A549 (cell line): ENCODE measurements at regions not wholly inside any gene's neighbourhood (a gene's known extent, or its start where the extent isn't known, plus 50 kb on each side); places are given as distances from the start of the nearest gene placed in this dataset.

Experiments
- ATAC-seq, 2 experiments: fragments of 200-7000 bp in 1 of 2; fragments of >200 bp in 1 of 2; cut with Nextera tagmentation in 1 of 2; cut with Tn5 transposase in 1 of 2; 3 replicates each; pipeline versions ENCODE4 v1.8.0 to v1.9.1; 2018 to 2020; ENCODE audit warnings: mild to moderate bottlenecking in 1 of 2, moderate library complexity in 1 of 2
- CTCF ChIA-PET: fragments of 300-600 bp; sonication (Branson Sonifier 250); formaldehyde crosslinking; extraction: SDS; loops from one replicate; lab custom pipeline; 2021; ENCODE audit warnings: antibody characterized with exemption, inconsistent platforms; lab: Yijun Ruan, JAX
- POLR2A ChIA-PET: fragments of 350-600 bp; formaldehyde crosslinking; extraction: SDS; loops from one replicate; lab custom pipeline; 2021; ENCODE audit warnings: antibody characterized with exemption, inconsistent platforms; lab: Yijun Ruan, JAX
- DNase-seq, 2 experiments: peaks; one replicate each; pipeline versions ENCODE4 v3.0.0 to v3.0.0-alpha.2; 2011 to 2016; ENCODE audit warnings: low read depth in 1 of 2, low spot score in 1 of 2
- FAIRE-seq: peaks from 2 replicates; lab custom pipeline; 2011; peaks lifted over from hg19 to GRCh38; lab: Jason Lieb, UNC
- H3K27ac ChIP-seq, 2 experiments: fragments of >200 bp; sonication (Bioruptor Twin); formaldehyde crosslinking; 3 replicates each; pipeline ENCODE4 v1.5.1; 2016 to 2017
- H3K4me1 ChIP-seq: fragments of >200 bp; sonication (Bioruptor Twin); formaldehyde crosslinking; 3 replicates; pipeline ENCODE4 v1.6.1; 2016
- H3K4me2 ChIP-seq: fragments of >200 bp; sonication (Bioruptor Twin); formaldehyde crosslinking; 3 replicates; pipeline ENCODE4 v1.6.1; 2016
- H3K4me3 ChIP-seq: fragments of >200 bp; sonication (Bioruptor Twin); formaldehyde crosslinking; 3 replicates; pipeline ENCODE4 v1.5.1; 2016
- H3K9me3 ChIP-seq: fragments of >200 bp; sonication (Bioruptor Twin); formaldehyde crosslinking; 3 replicates; pipeline ENCODE4 v1.6.1; 2016
- BHLHE40 ChIP-seq: IDR thresholded peaks from 2 replicates; pipeline ENCODE4 v1.6.1; 2012; ENCODE audit warnings: low read depth, low read length, inconsistent platforms
- CBX2 ChIP-seq: fragments of 200-600 bp; sonication (generic); IDR thresholded peaks from 2 replicates; pipeline ENCODE4 v1.6.1; 2016; ENCODE audit warnings: low read depth, mild to moderate bottlenecking, borderline replicate concordance
- CEBPB ChIP-seq, 2 experiments: fragments of >200 bp in 1 of 2; sonication (Bioruptor Twin) in 1 of 2; formaldehyde crosslinking in 1 of 2; IDR thresholded peaks; 2 replicates each; pipeline ENCODE4 v1.6.1; 2012 to 2016
- EHF ChIP-seq: fragments of 250-450 bp; sonication (Bioruptor Pico); IDR thresholded peaks from 2 replicates; pipeline ENCODE4 v1.5.0; 2020; ENCODE audit warnings: mild to moderate bottlenecking
- EHMT2 ChIP-seq: fragments of 200-600 bp; sonication (generic); IDR thresholded peaks from 2 replicates; pipeline ENCODE4 v1.6.1; 2016; ENCODE audit warnings: antibody characterized with exemption, low read depth, mild to moderate bottlenecking, moderate library complexity
- FOSB ChIP-seq: fragments of 250-450 bp; sonication (Bioruptor Pico); IDR thresholded peaks from 2 replicates; pipeline ENCODE4 v1.5.0; 2020; ENCODE audit warnings: mild to moderate bottlenecking, moderate library complexity
- FOSL2 ChIP-seq, 2 experiments: fragments of 450-650 bp in 1 of 2; fragments of >200 bp in 1 of 2; sonication (Bioruptor Twin) in 1 of 2; formaldehyde crosslinking; IDR thresholded peaks; 2 replicates each; pipeline versions ENCODE4 v1.5.0 to v1.6.1; 2016 to 2020; ENCODE audit warnings: mild to moderate bottlenecking in 1 of 2, moderate library complexity in 1 of 2
- HDAC2 ChIP-seq: fragments of 200-600 bp; sonication (generic); IDR thresholded peaks from 2 replicates; pipeline ENCODE4 v1.6.1; 2016
- HEYL ChIP-seq: fragments of 250-450 bp; sonication (Bioruptor Pico); IDR thresholded peaks from 2 replicates; pipeline ENCODE4 v1.8.0; 2021; ENCODE audit warnings: mild to moderate bottlenecking, moderate library complexity
- HOXB5 ChIP-seq: fragments of 250-450 bp; sonication (Bioruptor Pico); IDR thresholded peaks from 2 replicates; pipeline ENCODE4 v1.5.0; 2020; ENCODE audit warnings: mild to moderate bottlenecking, moderate library complexity
- JUNB ChIP-seq: fragments of >200 bp; sonication (Bioruptor Twin); formaldehyde crosslinking; IDR thresholded peaks from 2 replicates; pipeline ENCODE4 v1.6.1; 2016
- KDM1A ChIP-seq: fragments of 200-600 bp; sonication (generic); IDR thresholded peaks from 2 replicates; pipeline ENCODE4 v1.6.1; 2016; ENCODE audit warnings: low read depth, mild to moderate bottlenecking
- MAFK ChIP-seq: fragments of 450-650 bp; IDR thresholded peaks from 2 replicates; pipeline ENCODE4 v1.6.1; 2014; ENCODE audit not compliant: partially characterized antibody
- MYC ChIP-seq: IDR thresholded peaks from 2 replicates; pipeline ENCODE4 v1.6.1; 2012; ENCODE audit warnings: mild to moderate bottlenecking, inconsistent platforms, low read length, improper control_type of control experiment, borderline replicate concordance
- NFE2L2 ChIP-seq: fragments of 150-350 bp; conservative IDR thresholded peaks from 2 replicates; pipeline ENCODE4 v1.6.1; 2014; ENCODE audit warnings: low read length
- RAD21 ChIP-seq, 2 experiments: fragments of >200 bp in 1 of 2; sonication (Bioruptor Twin) in 1 of 2; formaldehyde crosslinking in 1 of 2; IDR thresholded peaks in 1 of 2; conservative IDR thresholded peaks in 1 of 2; 2 replicates in 1 of 2; 3 replicates in 1 of 2; pipeline ENCODE4 v1.6.1; 2012 to 2018; ENCODE audit warnings: inconsistent platforms in 1 of 2
- RFX5 ChIP-seq: fragments of 450-650 bp; IDR thresholded peaks from 2 replicates; pipeline ENCODE4 v1.7.1; 2014; ENCODE audit warnings: antibody characterized with exemption, mild to moderate bottlenecking, moderate library complexity
- RNF2 ChIP-seq: fragments of 200-600 bp; sonication (generic); IDR thresholded peaks from 2 replicates; pipeline ENCODE4 v1.6.1; 2016; ENCODE audit warnings: low read depth, mild to moderate bottlenecking, antibody characterized with exemption, moderate library complexity, borderline replicate concordance
- SREBF2 ChIP-seq: fragments of 450-650 bp; IDR thresholded peaks from 2 replicates; pipeline ENCODE4 v1.6.1; 2014; ENCODE audit warnings: mild to moderate bottlenecking, moderate library complexity
- ZC3H11A ChIP-seq: fragments of 450-650 bp; IDR thresholded peaks from 2 replicates; pipeline ENCODE4 v1.6.1; 2014; ENCODE audit warnings: antibody characterized with exemption, mild to moderate bottlenecking
- WGBS: methylation state at CpG from one replicate; pipeline ENCODE4 v1.1.6; 2017; ENCODE audit errors: missing lambda C conversion rate; 5-methylcytosine and 5-hydroxymethylcytosine counted together
- TF ChIP-seq, protein P1 (sequence below): IDR thresholded peaks from 2 replicates; pipeline ENCODE4 v1.6.1; 2012
- TF ChIP-seq, protein P2 (sequence below): fragments of 250-450 bp; sonication (Bioruptor Pico); IDR thresholded peaks from 2 replicates; pipeline ENCODE4 v1.5.0; 2020; ENCODE audit warnings: low read depth, mild to moderate bottlenecking, moderate library complexity
- TF ChIP-seq, protein P3 (sequence below): fragments of >200 bp; sonication (Bioruptor Twin); formaldehyde crosslinking; IDR thresholded peaks from 3 replicates; pipeline ENCODE4 v1.5.1; 2016
- TF ChIP-seq, protein P4 (sequence below): fragments of 150-350 bp; IDR thresholded peaks from 2 replicates; pipeline ENCODE4 v1.6.1; 2014; ENCODE audit warnings: low read depth, mild to moderate bottlenecking, low read length

DNA sequence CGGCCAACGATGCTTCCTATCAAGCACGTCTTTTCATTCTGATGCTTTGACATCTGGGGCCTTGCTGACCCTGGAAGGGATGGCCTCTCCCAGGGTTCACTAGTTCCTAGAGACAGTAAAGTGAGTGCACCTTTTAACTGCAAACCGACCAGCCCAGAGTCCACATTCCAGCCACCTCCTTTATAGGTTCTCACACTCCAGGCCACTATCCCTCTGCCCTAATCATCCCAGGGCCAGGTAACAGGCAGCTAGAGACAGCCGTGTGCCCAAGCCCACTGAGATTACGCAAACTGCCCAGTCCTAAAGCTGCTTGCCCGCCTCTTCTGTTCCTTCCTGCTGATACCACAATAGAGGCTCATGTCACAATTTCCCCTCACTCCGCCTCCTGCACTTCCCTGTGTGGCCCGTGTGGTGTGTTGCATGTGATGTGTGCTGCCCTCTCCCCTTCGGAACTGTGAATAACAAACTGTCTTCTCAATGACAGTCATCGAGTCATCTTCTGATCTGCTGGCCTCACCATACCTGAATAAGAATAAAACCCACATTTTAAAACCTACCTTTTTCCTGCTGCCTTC is 123.7 kb upstream of the EXOC2 start (continued):
- TF ChIP-seq MAFK (no peak), FOSB (no peak), RNF2 (no peak), RAD21 (conservative IDR thresholded peaks at IDR 0.05 in 1 of 2, IDR thresholded peaks at IDR 0.05 in 1 of 2) (no peak)
- TF ChIP-seq, protein P1, sequence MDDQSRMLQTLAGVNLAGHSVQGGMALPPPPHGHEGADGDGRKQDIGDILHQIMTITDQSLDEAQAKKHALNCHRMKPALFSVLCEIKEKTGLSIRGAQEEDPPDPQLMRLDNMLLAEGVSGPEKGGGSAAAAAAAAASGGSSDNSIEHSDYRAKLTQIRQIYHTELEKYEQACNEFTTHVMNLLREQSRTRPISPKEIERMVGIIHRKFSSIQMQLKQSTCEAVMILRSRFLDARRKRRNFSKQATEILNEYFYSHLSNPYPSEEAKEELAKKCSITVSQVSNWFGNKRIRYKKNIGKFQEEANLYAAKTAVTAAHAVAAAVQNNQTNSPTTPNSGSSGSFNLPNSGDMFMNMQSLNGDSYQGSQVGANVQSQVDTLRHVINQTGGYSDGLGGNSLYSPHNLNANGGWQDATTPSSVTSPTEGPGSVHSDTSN, result no peak

DNA sequence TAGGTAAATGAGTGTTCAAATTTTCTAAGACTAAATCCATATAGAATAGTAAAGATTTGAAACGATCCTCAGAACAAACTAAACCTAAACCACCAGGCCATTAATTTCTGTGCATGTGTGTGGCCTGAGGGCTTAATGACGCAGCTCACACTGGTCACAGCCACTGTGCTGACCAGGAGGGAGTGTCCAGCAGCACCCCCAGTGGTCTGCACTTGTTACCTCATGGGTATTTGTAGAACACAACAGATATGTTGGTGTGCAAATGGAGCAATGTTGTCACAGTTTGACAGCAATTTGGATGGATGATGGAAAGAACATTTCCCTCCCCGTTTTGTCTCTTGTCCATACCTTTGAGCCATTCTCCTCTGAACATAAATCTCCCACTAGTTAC is 122.4 kb upstream of the EXOC2 start:
- WGBS, result 65% methylated on average over 3 of the region's 3 CpGs

DNA sequence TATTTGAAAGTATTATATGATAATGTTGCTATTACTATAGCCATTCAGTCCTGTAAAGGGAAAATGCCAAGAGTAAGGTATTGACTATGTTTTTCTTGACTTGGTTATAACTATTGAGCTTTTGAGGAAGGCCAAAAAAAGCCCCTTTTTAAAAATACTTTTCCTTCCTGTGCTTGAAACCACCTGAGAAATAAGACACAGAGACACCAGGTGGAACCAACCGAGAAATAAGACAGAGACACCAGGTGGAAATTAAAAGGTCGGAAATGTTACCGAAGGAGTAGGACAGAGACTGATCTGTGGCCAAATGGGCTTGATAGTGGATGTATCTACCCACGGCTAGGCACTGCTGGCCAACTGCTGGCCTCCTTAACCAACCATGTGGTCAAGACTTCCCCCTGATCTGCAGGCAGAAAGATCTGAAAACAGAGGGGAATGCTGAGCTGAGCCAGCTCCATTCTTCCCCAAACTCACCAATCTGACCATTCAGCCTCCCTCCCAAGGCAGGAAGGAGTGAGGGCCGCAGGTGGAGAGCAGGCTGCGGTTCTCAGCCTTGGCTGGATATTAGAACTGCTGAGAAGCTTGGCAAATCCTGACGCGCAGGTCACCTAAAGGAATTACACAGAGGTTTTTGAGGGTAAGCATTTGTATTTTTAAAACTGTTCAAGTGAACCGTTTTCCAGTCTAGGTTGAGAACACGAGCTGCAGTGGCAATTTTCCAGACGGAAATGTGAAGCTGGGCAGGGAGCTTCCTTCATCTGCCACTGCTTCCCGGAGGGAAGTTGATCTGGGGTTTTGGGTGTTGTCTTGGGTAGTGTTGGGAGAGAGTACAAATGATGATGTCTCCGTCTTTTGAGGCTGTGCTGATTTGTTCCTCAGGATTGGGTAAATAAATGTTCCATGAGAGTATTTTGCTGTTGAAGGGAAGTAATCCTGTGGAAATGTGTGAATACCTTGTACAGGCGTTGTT is 121.7 kb upstream of the EXOC2 start:
- POLR2A ChIA-PET, result no interaction called here

More for the DNA sequence above, 122.4 kb upstream of the EXOC2 start:
- FAIRE-seq (no peak), ATAC-seq (no peak), DNase-seq (no peak)
- H3K4me1 ChIP-seq, result peaks cover 18% of the 10 kb centered on the region; the same call in 2 of the 3 replicates
- ChIA-PET CTCF (interaction anchor here (3.8 kb wide), 1 partner anchor 18 kb away, joined by 12 read pairs; no protein-coding TSS in a partner anchor), POLR2A (no interaction called here)
- H3K4me2 ChIP-seq, result no peak overlapping the region
- no peaks in the 10 kb centered on the region for H3K9me3 ChIP-seq
- TF ChIP-seq HEYL, result no peak
- TF ChIP-seq, protein P2, sequence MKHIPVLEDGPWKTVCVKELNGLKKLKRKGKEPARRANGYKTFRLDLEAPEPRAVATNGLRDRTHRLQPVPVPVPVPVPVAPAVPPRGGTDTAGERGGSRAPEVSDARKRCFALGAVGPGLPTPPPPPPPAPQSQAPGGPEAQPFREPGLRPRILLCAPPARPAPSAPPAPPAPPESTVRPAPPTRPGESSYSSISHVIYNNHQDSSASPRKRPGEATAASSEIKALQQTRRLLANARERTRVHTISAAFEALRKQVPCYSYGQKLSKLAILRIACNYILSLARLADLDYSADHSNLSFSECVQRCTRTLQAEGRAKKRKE, result no peak
- TF ChIP-seq KDM1A, result no peak
- no peak for TF ChIP-seq BHLHE40
- no peak for TF ChIP-seq NFE2L2
- TF ChIP-seq, protein P3, sequence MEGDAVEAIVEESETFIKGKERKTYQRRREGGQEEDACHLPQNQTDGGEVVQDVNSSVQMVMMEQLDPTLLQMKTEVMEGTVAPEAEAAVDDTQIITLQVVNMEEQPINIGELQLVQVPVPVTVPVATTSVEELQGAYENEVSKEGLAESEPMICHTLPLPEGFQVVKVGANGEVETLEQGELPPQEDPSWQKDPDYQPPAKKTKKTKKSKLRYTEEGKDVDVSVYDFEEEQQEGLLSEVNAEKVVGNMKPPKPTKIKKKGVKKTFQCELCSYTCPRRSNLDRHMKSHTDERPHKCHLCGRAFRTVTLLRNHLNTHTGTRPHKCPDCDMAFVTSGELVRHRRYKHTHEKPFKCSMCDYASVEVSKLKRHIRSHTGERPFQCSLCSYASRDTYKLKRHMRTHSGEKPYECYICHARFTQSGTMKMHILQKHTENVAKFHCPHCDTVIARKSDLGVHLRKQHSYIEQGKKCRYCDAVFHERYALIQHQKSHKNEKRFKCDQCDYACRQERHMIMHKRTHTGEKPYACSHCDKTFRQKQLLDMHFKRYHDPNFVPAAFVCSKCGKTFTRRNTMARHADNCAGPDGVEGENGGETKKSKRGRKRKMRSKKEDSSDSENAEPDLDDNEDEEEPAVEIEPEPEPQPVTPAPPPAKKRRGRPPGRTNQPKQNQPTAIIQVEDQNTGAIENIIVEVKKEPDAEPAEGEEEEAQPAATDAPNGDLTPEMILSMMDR, result no peak
- no peak for TF ChIP-seq FOSL2 (IDR thresholded peaks at IDR 0.05)
- TF ChIP-seq FOSL2 (CRISPR knock-in tag; IDR thresholded peaks at IDR 0.05), result no peak
- TF ChIP-seq EHF (CRISPR knock-in tag), result no peak
- H3K4me3 ChIP-seq, result no peak overlapping the region
- H3K27ac ChIP-seq, result no peak overlapping the region

More for the DNA sequence above, 121.7 kb upstream of the EXOC2 start:
- TF ChIP-seq HDAC2 (no peak), MYC (no peak), CEBPB (IDR thresholded peaks at IDR 0.05) (no peak), RFX5 (no peak), JUNB (no peak), CBX2 (no peak), EHMT2 (no peak), ZC3H11A (no peak), SREBF2 (no peak), HOXB5 (CRISPR knock-in tag) (no peak), HEYL (no peak)
- TF ChIP-seq, protein P4, sequence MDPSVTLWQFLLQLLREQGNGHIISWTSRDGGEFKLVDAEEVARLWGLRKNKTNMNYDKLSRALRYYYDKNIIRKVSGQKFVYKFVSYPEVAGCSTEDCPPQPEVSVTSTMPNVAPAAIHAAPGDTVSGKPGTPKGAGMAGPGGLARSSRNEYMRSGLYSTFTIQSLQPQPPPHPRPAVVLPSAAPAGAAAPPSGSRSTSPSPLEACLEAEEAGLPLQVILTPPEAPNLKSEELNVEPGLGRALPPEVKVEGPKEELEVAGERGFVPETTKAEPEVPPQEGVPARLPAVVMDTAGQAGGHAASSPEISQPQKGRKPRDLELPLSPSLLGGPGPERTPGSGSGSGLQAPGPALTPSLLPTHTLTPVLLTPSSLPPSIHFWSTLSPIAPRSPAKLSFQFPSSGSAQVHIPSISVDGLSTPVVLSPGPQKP, result no peak
- TF ChIP-seq, protein P3, result no peak
- TF ChIP-seq, protein P1, result no peak
- CTCF ChIA-PET, result interaction anchor here (0.7 to 3.8 kb wide), 4 partner anchors 14 to 522 kb away, joined by 3 to 12 read pairs (median 3); no protein-coding TSS in a partner anchor
- 79% methylated on average over 14 of the region's 14 CpGs for whole genome bisulfite sequencing
- Histone ChIP-seq H3K4me1 (peaks cover 18% of the 10 kb centered on the region; the same call in 2 of the 3 replicates), H3K27ac (0 out of 6 replicates have a peak overlapping the region, but pooled peaks of 1 of the 2 experiments have one; percentile 28), H3K9me3 (no peaks in the 10 kb centered on the region), H3K4me3 (no peak overlapping the region), H3K4me2 (no peak overlapping the region)
- no peak for FAIRE-seq
- DNase-seq, result no peak
- no peak for ATAC-seq
